T-helper 1 cell treated with Interleukin-12 subunit alpha and Interleukin-12 subunit beta and Interleukin-4 antibody, amounts not matched to agents 30 μg/mL and 1 μg/mL, for 36 hours (primary cell): ENCODE measurements at regions not wholly inside any gene's neighbourhood (a gene's known extent, or its start where the extent isn't known, plus 50 kb on each side); places are given as distances from the start of the nearest gene placed in this dataset.

Experiments used
- H3K27ac Mint-ChIP-seq: one replicate; pipeline ENCODE4 v1.8.0; 2021; ENCODE audit warnings: mild to moderate bottlenecking, mixed read lengths
- H3K27me3 Mint-ChIP-seq: one replicate; pipeline ENCODE4 v1.8.0; 2021; ENCODE audit warnings: low read depth, mixed read lengths
- H3K36me3 Mint-ChIP-seq: one replicate; pipeline ENCODE4 v1.8.0; 2021; ENCODE audit warnings: low read depth, mixed read lengths
- H3K4me1 Mint-ChIP-seq: one replicate; pipeline ENCODE4 v1.8.0; 2021; ENCODE audit warnings: low read depth, mixed read lengths
- H3K4me3 Mint-ChIP-seq: one replicate; pipeline ENCODE4 v1.8.0; 2021; ENCODE audit warnings: mild to moderate bottlenecking, moderate library complexity, mixed read lengths
- H3K9me3 Mint-ChIP-seq: one replicate; pipeline ENCODE4 v1.8.0; 2021; ENCODE audit warnings: mixed read lengths

GRCh38 chr13:33489563-33489962 is 204.0 kb upstream of the STARD13 start:
- H3K4me1 Mint-ChIP-seq: peaks cover 6% of the 10 kb centered on the region

GRCh38 chr13:33490461-33491327 is 205.1 kb upstream of the STARD13 start:
- Mint-ChIP-seq H3K4me1 (peaks cover 6% of the 10 kb centered on the region), H3K27me3 (no peaks in the 10 kb centered on the region), H3K27ac (no peak overlapping the region), H3K36me3 (no peaks in the 10 kb centered on the region), H3K9me3 (no peaks in the 10 kb centered on the region), H3K4me3 (no peak overlapping the region)

More at GRCh38 chr13:33489563-33489962, 204.0 kb upstream of the STARD13 start:
- no peak overlapping the region for H3K4me3 Mint-ChIP-seq
- H3K9me3 Mint-ChIP-seq: no peaks in the 10 kb centered on the region
- no peaks in the 10 kb centered on the region for H3K36me3 Mint-ChIP-seq
- no peaks in the 10 kb centered on the region for H3K27me3 Mint-ChIP-seq
- H3K27ac Mint-ChIP-seq: no peak overlapping the region

- Mint-ChIP-seq H3K4me1 (no peaks in the 10 kb centered on the region), H3K36me3 (no peaks in the 10 kb centered on the region), H3K9me3 (peaks cover 3% of the 10 kb centered on the region), H3K27ac (no peak overlapping the region), H3K4me3 (no peak overlapping the region), H3K27me3 (peaks cover 3% of the 10 kb centered on the region)
Observed at GRCh38 chr13:33493672-33494365, 208.3 kb upstream of the STARD13 start.

GRCh38 chr13:33494596-33495204 is 209.1 kb upstream of the STARD13 start:
- peaks cover 3% of the 10 kb centered on the region for H3K27me3 Mint-ChIP-seq
- no peak overlapping the region for H3K27ac Mint-ChIP-seq
- peaks cover 3% of the 10 kb centered on the region for H3K9me3 Mint-ChIP-seq
- H3K4me1 Mint-ChIP-seq: no peaks in the 10 kb centered on the region
- H3K36me3 Mint-ChIP-seq: no peaks in the 10 kb centered on the region
- H3K4me3 Mint-ChIP-seq: no peak overlapping the region

- no peaks in the 10 kb centered on the region for H3K4me1 Mint-ChIP-seq
- peaks cover 4% of the 10 kb centered on the region for H3K27me3 Mint-ChIP-seq
- no peak overlapping the region for H3K4me3 Mint-ChIP-seq
- no peak overlapping the region for H3K27ac Mint-ChIP-seq
- H3K9me3 Mint-ChIP-seq: peaks cover 4% of the 10 kb centered on the region
- H3K36me3 Mint-ChIP-seq: no peaks in the 10 kb centered on the region
Observed at GRCh38 chr13:33496336-33496735, 210.8 kb upstream of the STARD13 start.

GRCh38 chr13:33497146-33497845 is 211.7 kb upstream of the STARD13 start:
- peaks cover 12% of the 10 kb centered on the region for H3K9me3 Mint-ChIP-seq
- no peak overlapping the region for H3K4me3 Mint-ChIP-seq
- no peaks in the 10 kb centered on the region for H3K4me1 Mint-ChIP-seq
- no peaks in the 10 kb centered on the region for H3K36me3 Mint-ChIP-seq
- H3K27me3 Mint-ChIP-seq: peaks cover 8% of the 10 kb centered on the region
- H3K27ac Mint-ChIP-seq: no peak overlapping the region

- H3K4me3 Mint-ChIP-seq: no peak overlapping the region
- H3K4me1 Mint-ChIP-seq: no peaks in the 10 kb centered on the region
- no peak overlapping the region for H3K27ac Mint-ChIP-seq
- no peaks in the 10 kb centered on the region for H3K36me3 Mint-ChIP-seq
- peaks cover 4% of the 10 kb centered on the region for H3K9me3 Mint-ChIP-seq
- peaks cover 4% of the 10 kb centered on the region for H3K27me3 Mint-ChIP-seq
Observed at GRCh38 chr13:33508060-33508459, 222.5 kb upstream of the STARD13 start.

GRCh38 chr13:33509642-33510229 is 224.2 kb upstream of the STARD13 start:
- Mint-ChIP-seq H3K27me3 (no peaks in the 10 kb centered on the region), H3K27ac (no peak overlapping the region), H3K36me3 (no peaks in the 10 kb centered on the region), H3K9me3 (no peaks in the 10 kb centered on the region), H3K4me1 (no peaks in the 10 kb centered on the region), H3K4me3 (no peak overlapping the region)

- Mint-ChIP-seq H3K27ac (no peak overlapping the region), H3K4me3 (no peak overlapping the region), H3K9me3 (no peaks in the 10 kb centered on the region), H3K27me3 (no peaks in the 10 kb centered on the region), H3K4me1 (no peaks in the 10 kb centered on the region), H3K36me3 (no peaks in the 10 kb centered on the region)
Observed at GRCh38 chr13:33510350-33510970, 224.9 kb upstream of the STARD13 start.

- Mint-ChIP-seq H3K27me3 (no peaks in the 10 kb centered on the region), H3K27ac (no peak overlapping the region), H3K4me3 (no peak overlapping the region), H3K9me3 (no peaks in the 10 kb centered on the region), H3K36me3 (no peaks in the 10 kb centered on the region), H3K4me1 (no peaks in the 10 kb centered on the region)
Observed at GRCh38 chr13:33512880-33513554, 227.5 kb upstream of the STARD13 start.

- no peaks in the 10 kb centered on the region for H3K4me1 Mint-ChIP-seq
- no peaks in the 10 kb centered on the region for H3K27me3 Mint-ChIP-seq
- H3K4me3 Mint-ChIP-seq: no peak overlapping the region
- no peak overlapping the region for H3K27ac Mint-ChIP-seq
- H3K36me3 Mint-ChIP-seq: no peaks in the 10 kb centered on the region
- no peaks in the 10 kb centered on the region for H3K9me3 Mint-ChIP-seq
Observed at GRCh38 chr13:33514362-33514761, 228.8 kb upstream of the STARD13 start.

- no peaks in the 10 kb centered on the region for H3K36me3 Mint-ChIP-seq
- H3K27ac Mint-ChIP-seq: no peak overlapping the region
- no peaks in the 10 kb centered on the region for H3K27me3 Mint-ChIP-seq
- H3K4me1 Mint-ChIP-seq: no peaks in the 10 kb centered on the region
- H3K4me3 Mint-ChIP-seq: no peak overlapping the region
- H3K9me3 Mint-ChIP-seq: no peaks in the 10 kb centered on the region
Observed at GRCh38 chr13:33515146-33515545, 229.6 kb upstream of the STARD13 start.

- Mint-ChIP-seq H3K27ac (no peak overlapping the region), H3K9me3 (no peaks in the 10 kb centered on the region), H3K4me3 (no peak overlapping the region), H3K36me3 (no peaks in the 10 kb centered on the region), H3K27me3 (no peaks in the 10 kb centered on the region), H3K4me1 (no peaks in the 10 kb centered on the region)
Observed at GRCh38 chr13:33518452-33518851, 232.9 kb upstream of the STARD13 start.
